CD4-positive, alpha-beta T cell (primary cell): ENCODE measurements at regions not wholly inside any gene's neighbourhood (a gene's known extent, or its start where the extent isn't known, plus 50 kb on each side); places are given as distances from the start of the nearest gene placed in this dataset.

Experiments used
- ATAC-seq: fragments of 200-7000 bp; cut with Tn5 transposase; one replicate; pipeline ENCODE4 v1.10.0; 2022; ENCODE audit warnings: mild to moderate bottlenecking; ENCODE audit not compliant: poor library complexity
- CTCF ChIA-PET: fragments of 350-600 bp; sonication (Branson Sonifier 250); formaldehyde crosslinking; loops from one replicate; lab custom pipeline; 2021; ENCODE audit warnings: antibody characterized with exemption, inconsistent platforms; lab: Charles Lee
- POLR2A ChIA-PET: fragments of 350-600 bp; sonication (Branson Sonifier 250); formaldehyde crosslinking; loops from one replicate; lab custom pipeline; 2021; ENCODE audit warnings: antibody characterized with exemption, inconsistent platforms; lab: Charles Lee
- DNase-seq, 14 experiments: peaks; one replicate each; pipeline ENCODE4 v3.0.0-alpha.2; 2013 to 2020; ENCODE audit warnings: mixed read lengths in 2 of 14
- H3K27ac ChIP-seq, 2 donors: one replicate each; pipeline versions ENCODE4 v1.5.1 to v1.7.0; 2013; ENCODE audit warnings: low read length in 2 of 2, low read depth in 1 of 2, mild to moderate bottlenecking in 1 of 2
- H3K27me3 ChIP-seq, 2 experiments: 1 replicate in 1 of 2; 2 replicates in 1 of 2; pipeline versions ENCODE4 v1.6.1 to v1.7.0; 2013; ENCODE audit warnings: low read length in 2 of 2, control low read depth in 1 of 2, mild to moderate bottlenecking in 1 of 2, moderate library complexity in 1 of 2; ENCODE audit not compliant: insufficient read depth in 2 of 2, control insufficient read depth in 1 of 2
- H3K36me3 ChIP-seq: one replicate; pipeline ENCODE4 v1.6.1; 2013; ENCODE audit warnings: low read length, control low read depth; ENCODE audit not compliant: insufficient read depth
- H3K4me1 ChIP-seq: one replicate; pipeline ENCODE4 v1.6.1; 2013; ENCODE audit warnings: low read length, control low read depth; ENCODE audit not compliant: insufficient read depth
- H3K4me3 ChIP-seq: one replicate; pipeline ENCODE4 v1.5.1; 2013; ENCODE audit warnings: mild to moderate bottlenecking, low read length, moderate library complexity
- H3K9me3 ChIP-seq, 2 experiments: 1 replicate in 1 of 2; 2 replicates in 1 of 2; pipeline versions ENCODE4 v1.6.1 to v1.7.0; 2013; ENCODE audit warnings: low read length in 2 of 2, mild to moderate bottlenecking in 2 of 2, control low read depth in 1 of 2, moderate library complexity in 1 of 2; ENCODE audit not compliant: control insufficient read depth in 1 of 2, insufficient read depth in 1 of 2
- H3K27ac Mint-ChIP-seq: one replicate; pipeline ENCODE4 v1.8.0; 2020; ENCODE audit warnings: mixed read lengths
- H3K27me3 Mint-ChIP-seq: one replicate; pipeline ENCODE4 v1.8.0; 2021; ENCODE audit warnings: mixed read lengths
- H3K36me3 Mint-ChIP-seq: one replicate; pipeline ENCODE4 v1.8.0; 2021; ENCODE audit warnings: low read depth, mixed read lengths
- H3K4me1 Mint-ChIP-seq: one replicate; pipeline ENCODE4 v1.8.0; 2021; ENCODE audit warnings: low read depth, mixed read lengths
- H3K4me3 Mint-ChIP-seq: one replicate; pipeline ENCODE4 v1.8.0; 2020; ENCODE audit warnings: mild to moderate bottlenecking, mixed read lengths
- H3K9me3 Mint-ChIP-seq: one replicate; pipeline ENCODE4 v1.8.0; 2020; ENCODE audit warnings: mixed read lengths
- intact Hi-C, 2 experiments: fragments of 100-400 bp; cut with DNase I in 1 of 2; cut with micrococcal nuclease in 1 of 2; formaldehyde crosslinking; loops; one replicate each; pipeline versions ENCODE4 v1.15.1 to v1.9.0; 2023 to 2025; cut with DNase I, micrococcal nuclease
- TF ChIP-seq, protein P1 (sequence below): fragments of 200-600 bp; IDR thresholded peaks from one replicate; pipeline ENCODE4 v1.8.0; 2022; ENCODE audit warnings: antibody characterized with exemption, mild to moderate bottlenecking

- H3K9me3 Mint-ChIP-seq: no peaks in the 10 kb centered on the region
- no peak for DNase-seq
- no peak overlapping the region for H3K27ac Mint-ChIP-seq
- no peaks in the 10 kb centered on the region for H3K4me1 Mint-ChIP-seq
- ChIA-PET POLR2A (no interaction called here), CTCF (no interaction called here)
- TF ChIP-seq, protein P1, sequence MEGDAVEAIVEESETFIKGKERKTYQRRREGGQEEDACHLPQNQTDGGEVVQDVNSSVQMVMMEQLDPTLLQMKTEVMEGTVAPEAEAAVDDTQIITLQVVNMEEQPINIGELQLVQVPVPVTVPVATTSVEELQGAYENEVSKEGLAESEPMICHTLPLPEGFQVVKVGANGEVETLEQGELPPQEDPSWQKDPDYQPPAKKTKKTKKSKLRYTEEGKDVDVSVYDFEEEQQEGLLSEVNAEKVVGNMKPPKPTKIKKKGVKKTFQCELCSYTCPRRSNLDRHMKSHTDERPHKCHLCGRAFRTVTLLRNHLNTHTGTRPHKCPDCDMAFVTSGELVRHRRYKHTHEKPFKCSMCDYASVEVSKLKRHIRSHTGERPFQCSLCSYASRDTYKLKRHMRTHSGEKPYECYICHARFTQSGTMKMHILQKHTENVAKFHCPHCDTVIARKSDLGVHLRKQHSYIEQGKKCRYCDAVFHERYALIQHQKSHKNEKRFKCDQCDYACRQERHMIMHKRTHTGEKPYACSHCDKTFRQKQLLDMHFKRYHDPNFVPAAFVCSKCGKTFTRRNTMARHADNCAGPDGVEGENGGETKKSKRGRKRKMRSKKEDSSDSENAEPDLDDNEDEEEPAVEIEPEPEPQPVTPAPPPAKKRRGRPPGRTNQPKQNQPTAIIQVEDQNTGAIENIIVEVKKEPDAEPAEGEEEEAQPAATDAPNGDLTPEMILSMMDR: no peak
- no peaks in the 10 kb centered on the region for H3K36me3 Mint-ChIP-seq
- H3K4me3 Mint-ChIP-seq: no peak overlapping the region
- no peaks in the 10 kb centered on the region for H3K4me1 ChIP-seq
- H3K9me3 ChIP-seq: no peaks in the 10 kb centered on the region
- H3K4me3 ChIP-seq: no peak overlapping the region
- H3K27ac ChIP-seq: no peak overlapping the region
- H3K36me3 ChIP-seq: no peaks in the 10 kb centered on the region
- intact Hi-C loops: no loop called here
- H3K27me3 Mint-ChIP-seq: no peaks in the 10 kb centered on the region
- H3K27me3 ChIP-seq: no peaks in the 10 kb centered on the region
- no peak for ATAC-seq
Observed at GRCh38 chr18:61244632-61245031, 88.6 kb upstream of the CDH20 start.

DNA sequence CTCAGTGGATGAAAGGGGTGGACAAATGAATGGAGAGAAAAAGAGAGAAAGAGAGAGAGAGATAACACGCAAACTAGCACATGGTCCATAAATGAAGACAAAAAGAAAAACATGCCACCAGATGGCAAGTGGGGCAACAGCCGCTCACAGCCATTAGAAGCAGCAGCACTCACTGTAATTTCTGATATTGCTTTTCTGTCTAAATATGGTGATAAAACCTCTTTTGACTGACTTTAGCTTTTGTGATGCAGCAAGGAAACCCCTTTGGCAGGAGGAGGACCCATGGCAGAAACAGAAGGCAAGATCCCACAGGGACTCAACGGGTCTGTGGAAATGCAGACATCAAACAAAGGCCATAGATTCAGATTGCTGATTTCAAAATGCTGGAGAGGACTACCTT is 88.0 kb upstream of the CDH20 start:
- no peaks in the 10 kb centered on the region for H3K9me3 ChIP-seq
- intact Hi-C loops: no loop called here
- Mint-ChIP-seq H3K27me3 (no peaks in the 10 kb centered on the region), H3K9me3 (no peaks in the 10 kb centered on the region), H3K27ac (no peak overlapping the region), H3K4me3 (no peak overlapping the region), H3K4me1 (no peaks in the 10 kb centered on the region), H3K36me3 (no peaks in the 10 kb centered on the region)
- ChIA-PET POLR2A (no interaction called here), CTCF (no interaction called here)
- TF ChIP-seq, protein P1: no peak
- H3K4me1 ChIP-seq: no peaks in the 10 kb centered on the region
- DNase-seq: no peak
- H3K4me3 ChIP-seq: no peak overlapping the region
- no peaks in the 10 kb centered on the region for H3K36me3 ChIP-seq
- H3K27me3 ChIP-seq: no peaks in the 10 kb centered on the region
- H3K27ac ChIP-seq: no peak overlapping the region
- no peak for ATAC-seq

DNA sequence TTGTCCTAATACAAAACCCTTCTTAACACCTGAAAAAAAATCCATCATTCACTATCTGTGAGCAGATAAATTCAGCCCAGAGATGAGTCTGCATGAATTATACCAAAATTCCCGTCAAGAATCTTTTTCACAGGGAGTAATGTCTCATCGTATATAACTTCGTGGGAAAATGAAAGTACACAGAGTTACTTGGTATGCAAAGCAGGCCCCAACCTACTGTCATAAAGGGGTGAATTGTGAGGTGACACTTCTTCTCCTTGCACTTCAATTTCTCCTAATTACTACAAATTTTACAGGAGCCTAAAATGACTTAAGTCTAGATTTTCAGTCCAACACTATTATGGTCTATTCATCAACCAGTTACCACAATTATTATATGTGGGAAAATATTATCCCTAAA is 84.6 kb upstream of the CDH20 start:
- Mint-ChIP-seq H3K9me3 (no peaks in the 10 kb centered on the region), H3K4me3 (no peak overlapping the region), H3K27ac (no peak overlapping the region), H3K36me3 (no peaks in the 10 kb centered on the region), H3K4me1 (no peaks in the 10 kb centered on the region), H3K27me3 (no peaks in the 10 kb centered on the region)
- no peaks in the 10 kb centered on the region for H3K4me1 ChIP-seq
- H3K27me3 ChIP-seq: no peaks in the 10 kb centered on the region
- TF ChIP-seq, protein P1: no peak
- intact Hi-C loops: no loop called here
- H3K36me3 ChIP-seq: no peaks in the 10 kb centered on the region
- CTCF ChIA-PET: no interaction called here
- no peak overlapping the region for H3K27ac ChIP-seq
- ATAC-seq: no peak
- no peaks in the 10 kb centered on the region for H3K9me3 ChIP-seq
- no peak for DNase-seq
- POLR2A ChIA-PET: no interaction called here
- H3K4me3 ChIP-seq: no peak overlapping the region
